A549 (cell line): ENCODE measurements at regions not wholly inside any gene's neighbourhood (a gene's known extent, or its start where the extent isn't known, plus 50 kb on each side); places are given as distances from the start of the nearest gene placed in this dataset.

Experiments used
- CEBPB ChIP-seq, 2 experiments: fragments of >200 bp in 1 of 2; sonication (Bioruptor Twin) in 1 of 2; formaldehyde crosslinking in 1 of 2; IDR thresholded peaks; 2 replicates each; pipeline ENCODE4 v1.6.1; 2012 to 2016
- CHD2 ChIP-seq: fragments of 150-350 bp; IDR thresholded peaks from 2 replicates; pipeline ENCODE4 v1.6.1; 2014; ENCODE audit warnings: low read length; ENCODE audit not compliant: partially characterized antibody
- CTCF ChIP-seq: fragments of >200 bp; sonication (Bioruptor Twin); formaldehyde crosslinking; IDR thresholded peaks from 3 replicates; pipeline ENCODE4 v1.5.1; 2016
- EP300 ChIP-seq, 2 experiments: fragments of >200 bp; sonication (Bioruptor Twin); formaldehyde crosslinking; IDR thresholded peaks; 2 replicates in 1 of 2; 3 replicates in 1 of 2; pipeline ENCODE4 v1.6.1; 2016 to 2017
- ESRRA ChIP-seq: fragments of 150-350 bp; IDR thresholded peaks from 2 replicates; pipeline ENCODE4 v1.6.1; 2014; ENCODE audit warnings: mild to moderate bottlenecking, low read length, borderline replicate concordance
- MAX ChIP-seq: IDR thresholded peaks from 2 replicates; pipeline ENCODE4 v1.6.1; 2012
- MYC ChIP-seq: IDR thresholded peaks from 2 replicates; pipeline ENCODE4 v1.6.1; 2012; ENCODE audit warnings: mild to moderate bottlenecking, inconsistent platforms, low read length, improper control_type of control experiment, borderline replicate concordance
- POLR2A ChIP-seq: IDR thresholded peaks from 2 replicates; pipeline ENCODE4 v1.6.1; 2012; ENCODE audit warnings: mild to moderate bottlenecking, low read length
- RAD21 ChIP-seq, 2 experiments: fragments of >200 bp in 1 of 2; sonication (Bioruptor Twin) in 1 of 2; formaldehyde crosslinking in 1 of 2; IDR thresholded peaks in 1 of 2; conservative IDR thresholded peaks in 1 of 2; 2 replicates in 1 of 2; 3 replicates in 1 of 2; pipeline ENCODE4 v1.6.1; 2012 to 2018; ENCODE audit warnings: inconsistent platforms in 1 of 2
- REST ChIP-seq: fragments of 200-600 bp; sonication (generic); IDR thresholded peaks from 2 replicates; pipeline ENCODE4 v1.6.1; 2016; ENCODE audit warnings: antibody characterized with exemption, mild to moderate bottlenecking, moderate library complexity
- USF2 ChIP-seq: fragments of 450-650 bp; IDR thresholded peaks from 2 replicates; pipeline ENCODE4 v1.6.1; 2014; ENCODE audit warnings: antibody characterized with exemption

GRCh38 chr21:38959692-38960061 lies 153.9 kb downstream of the ETS2 start:
- no peak for TF ChIP-seq CTCF
- TF ChIP-seq MAX = no peak
- no peak for TF ChIP-seq USF2
- TF ChIP-seq RAD21 (conservative IDR thresholded peaks at IDR 0.05 in 1 of 2, IDR thresholded peaks at IDR 0.05 in 1 of 2) = no peak
- TF ChIP-seq CHD2 = no peak
- TF ChIP-seq POLR2A = no peak
- no peak for TF ChIP-seq CEBPB (IDR thresholded peaks at IDR 0.05)
- TF ChIP-seq ESRRA = no peak
- no peak for TF ChIP-seq MYC
- TF ChIP-seq EP300 (IDR thresholded peaks at IDR 0.05) = no peak
- TF ChIP-seq REST = no peak
